ENCODE measurements at regions not wholly inside any gene's neighbourhood (a gene's known extent, or its start where the extent isn't known, plus 50 kb on each side); places are given as distances from the start of the nearest gene placed in this dataset.
A peak's percentile ranks its signal among the peaks of the same experiment; 100 is the strongest.

- H3K9me3 ChIP-seq (ENCODE audit: control insufficient read depth, low read length), result no peaks in the 10 kb centered on the region
- WGBS, result 35% methylated on average over 2 of the region's 2 CpGs
- intact Hi-C loops (cut with DNase I), result no loop called here
- DNase-seq (no peak), ATAC-seq (no peak)
- H3K27me3 ChIP-seq (ENCODE audit: control insufficient read depth, insufficient read depth), result no peaks in the 10 kb centered on the region
- no peaks in the 10 kb centered on the region for H3K4me1 ChIP-seq (ENCODE audit: control insufficient read depth, insufficient read depth, low read length)
- H3K27ac ChIP-seq (ENCODE audit: low read length), result no peak overlapping the region
- H3K4me3 ChIP-seq (ENCODE audit: low read length), result peak overlapping the region; percentile 29
Measured at GRCh38 chr4:19262467-19262866, 989.2 kb upstream of the SLIT2 start.

GRCh38 chr4:19260346-19260745, 991.4 kb upstream of the SLIT2 start:
- Histone ChIP-seq H3K27me3 (ENCODE audit: control insufficient read depth, insufficient read depth) (no peaks in the 10 kb centered on the region), H3K4me3 (ENCODE audit: low read length) (no peak overlapping the region), H3K9me3 (ENCODE audit: control insufficient read depth, low read length) (no peaks in the 10 kb centered on the region), H3K27ac (ENCODE audit: low read length) (no peak overlapping the region), H3K4me1 (ENCODE audit: control insufficient read depth, insufficient read depth, low read length) (no peaks in the 10 kb centered on the region)
- intact Hi-C loops (cut with DNase I), result no loop called here
- ATAC-seq (no peak), DNase-seq (no peak)
- 59% methylated on average over 2 of the region's 2 CpGs for WGBS

GRCh38 chr4:19259920-19260319, 991.8 kb upstream of the SLIT2 start:
- Histone ChIP-seq H3K27me3 (ENCODE audit: control insufficient read depth, insufficient read depth) (no peaks in the 10 kb centered on the region), H3K4me1 (ENCODE audit: control insufficient read depth, insufficient read depth, low read length) (no peaks in the 10 kb centered on the region), H3K9me3 (ENCODE audit: control insufficient read depth, low read length) (no peaks in the 10 kb centered on the region), H3K4me3 (ENCODE audit: low read length) (no peak overlapping the region), H3K27ac (ENCODE audit: low read length) (no peak overlapping the region)
- ATAC-seq, result no peak
- no peak for DNase-seq
- 0% methylated on average over 1 of the region's 1 CpG for WGBS
- intact Hi-C loops (cut with DNase I), result no loop called here

GRCh38 chr4:19256823-19257222, 994.9 kb upstream of the SLIT2 start:
- no peak for ATAC-seq
- no peaks in the 10 kb centered on the region for H3K27me3 ChIP-seq (ENCODE audit: control insufficient read depth, insufficient read depth)
- no peak overlapping the region for H3K4me3 ChIP-seq (ENCODE audit: low read length)
- no peaks in the 10 kb centered on the region for H3K9me3 ChIP-seq (ENCODE audit: control insufficient read depth, low read length)
- intact Hi-C loops (cut with DNase I), result no loop called here
- DNase-seq, result no peak
- H3K27ac ChIP-seq (ENCODE audit: low read length), result no peak overlapping the region
- H3K4me1 ChIP-seq (ENCODE audit: control insufficient read depth, insufficient read depth, low read length), result no peaks in the 10 kb centered on the region

GRCh38 chr4:19254486-19254885, 997.2 kb upstream of the SLIT2 start:
- no peaks in the 10 kb centered on the region for H3K4me1 ChIP-seq (ENCODE audit: control insufficient read depth, insufficient read depth, low read length)
- no peaks in the 10 kb centered on the region for H3K9me3 ChIP-seq (ENCODE audit: control insufficient read depth, low read length)
- H3K27me3 ChIP-seq (ENCODE audit: control insufficient read depth, insufficient read depth), result no peaks in the 10 kb centered on the region
- no peak for DNase-seq
- H3K27ac ChIP-seq (ENCODE audit: low read length), result no peak overlapping the region
- H3K4me3 ChIP-seq (ENCODE audit: low read length), result no peak overlapping the region
- intact Hi-C loops (cut with DNase I), result no loop called here
- ATAC-seq, result no peak

GRCh38 chr4:19248023-19248422, 1003.7 kb upstream of the SLIT2 start:
- ATAC-seq, result no peak
- 74% methylated on average over 4 of the region's 4 CpGs for WGBS
- Histone ChIP-seq H3K27ac (ENCODE audit: low read length) (no peak overlapping the region), H3K9me3 (ENCODE audit: control insufficient read depth, low read length) (no peaks in the 10 kb centered on the region), H3K27me3 (ENCODE audit: control insufficient read depth, insufficient read depth) (no peaks in the 10 kb centered on the region), H3K4me1 (ENCODE audit: control insufficient read depth, insufficient read depth, low read length) (no peaks in the 10 kb centered on the region), H3K4me3 (ENCODE audit: low read length) (no peak overlapping the region)
- intact Hi-C loops (cut with DNase I), result no loop called here
- no peak for DNase-seq

- H3K27ac ChIP-seq (ENCODE audit: low read length), result no peak overlapping the region
- no peaks in the 10 kb centered on the region for H3K4me1 ChIP-seq (ENCODE audit: control insufficient read depth, insufficient read depth, low read length)
- 71% methylated on average over 4 of the region's 4 CpGs for WGBS
- H3K27me3 ChIP-seq (ENCODE audit: control insufficient read depth, insufficient read depth), result no peaks in the 10 kb centered on the region
- no peak overlapping the region for H3K4me3 ChIP-seq (ENCODE audit: low read length)
- intact Hi-C loops (cut with DNase I), result no loop called here
- ATAC-seq (no peak), DNase-seq (no peak)
- no peaks in the 10 kb centered on the region for H3K9me3 ChIP-seq (ENCODE audit: control insufficient read depth, low read length)
Measured at GRCh38 chr4:19241895-19242294, 1009.8 kb upstream of the SLIT2 start.

- H3K27ac ChIP-seq (ENCODE audit: low read length), result no peak overlapping the region
- ATAC-seq (no peak), DNase-seq (no peak)
- intact Hi-C loops (cut with DNase I), result no loop called here
- no peaks in the 10 kb centered on the region for H3K9me3 ChIP-seq (ENCODE audit: control insufficient read depth, low read length)
- H3K4me1 ChIP-seq (ENCODE audit: control insufficient read depth, insufficient read depth, low read length), result no peaks in the 10 kb centered on the region
- H3K4me3 ChIP-seq (ENCODE audit: low read length), result no peak overlapping the region
- WGBS, result 70% methylated on average over 2 of the region's 2 CpGs
- H3K27me3 ChIP-seq (ENCODE audit: control insufficient read depth, insufficient read depth), result no peaks in the 10 kb centered on the region
Measured at GRCh38 chr4:19239565-19239964, 1012.1 kb upstream of the SLIT2 start.

GRCh38 chr4:19236473-19236872, 1015.2 kb upstream of the SLIT2 start:
- DNase-seq (no peak), ATAC-seq (no peak)
- 23% methylated on average over 2 of the region's 2 CpGs for WGBS
- Histone ChIP-seq H3K27me3 (ENCODE audit: control insufficient read depth, insufficient read depth) (no peaks in the 10 kb centered on the region), H3K4me1 (ENCODE audit: control insufficient read depth, insufficient read depth, low read length) (no peaks in the 10 kb centered on the region), H3K27ac (ENCODE audit: low read length) (no peak overlapping the region), H3K9me3 (ENCODE audit: control insufficient read depth, low read length) (no peaks in the 10 kb centered on the region), H3K4me3 (ENCODE audit: low read length) (no peak overlapping the region)
- intact Hi-C loops (cut with DNase I), result no loop called here

GRCh38 chr4:19230906-19231545, 1020.7 kb upstream of the SLIT2 start:
- no peaks in the 10 kb centered on the region for H3K27me3 ChIP-seq (ENCODE audit: control insufficient read depth, insufficient read depth)
- H3K9me3 ChIP-seq (ENCODE audit: control insufficient read depth, low read length), result no peaks in the 10 kb centered on the region
- 43% methylated on average over 3 of the region's 3 CpGs for WGBS
- no peak overlapping the region for H3K27ac ChIP-seq (ENCODE audit: low read length)
- intact Hi-C loops (cut with DNase I), result no loop called here
- ATAC-seq (no peak), DNase-seq (no peak)
- H3K4me1 ChIP-seq (ENCODE audit: control insufficient read depth, insufficient read depth, low read length), result no peaks in the 10 kb centered on the region
- H3K4me3 ChIP-seq (ENCODE audit: low read length), result no peak overlapping the region

- ATAC-seq, result no peak
- Histone ChIP-seq H3K4me1 (ENCODE audit: control insufficient read depth, insufficient read depth, low read length) (no peaks in the 10 kb centered on the region), H3K27ac (ENCODE audit: low read length) (no peak overlapping the region), H3K27me3 (ENCODE audit: control insufficient read depth, insufficient read depth) (no peaks in the 10 kb centered on the region), H3K9me3 (ENCODE audit: control insufficient read depth, low read length) (no peaks in the 10 kb centered on the region), H3K4me3 (ENCODE audit: low read length) (no peak overlapping the region)
- 47% methylated on average over 4 of the region's 4 CpGs for WGBS
- intact Hi-C loops (cut with DNase I), result loop anchor here in 2 of 4 donors (10.0 kb wide), 2 partner anchors 1017 to 1027 kb away; partner anchors contain the start of gene SLIT2 (in 1 of the 2)
- no peak for DNase-seq
Measured at GRCh38 chr4:19227701-19228100, 1024.0 kb upstream of the SLIT2 start.

GRCh38 chr4:19224820-19225219, 1026.9 kb upstream of the SLIT2 start:
- intact Hi-C loops (cut with DNase I), result loop anchor here in 2 of 4 donors (10.0 kb wide), 2 partner anchors 1020 to 1030 kb away; partner anchors contain the start of gene SLIT2 (in 1 of the 2)
- H3K4me3 ChIP-seq (ENCODE audit: low read length), result no peak overlapping the region
- H3K27ac ChIP-seq (ENCODE audit: low read length), result no peak overlapping the region
- H3K27me3 ChIP-seq (ENCODE audit: control insufficient read depth, insufficient read depth), result no peaks in the 10 kb centered on the region
- H3K9me3 ChIP-seq (ENCODE audit: control insufficient read depth, low read length), result no peaks in the 10 kb centered on the region
- DNase-seq (no peak), ATAC-seq (no peak)
- H3K4me1 ChIP-seq (ENCODE audit: control insufficient read depth, insufficient read depth, low read length), result no peaks in the 10 kb centered on the region
- 14% methylated on average over 2 of the region's 2 CpGs for WGBS

All from right cardiac atrium (tissue), 5 donors.